Retinal pigment epithelial cell (primary cell): ENCODE measurements at regions not wholly inside any gene's neighbourhood (a gene's known extent, or its start where the extent isn't known, plus 50 kb on each side); places are given as distances from the start of the nearest gene placed in this dataset.

Experiments
- DNase-seq: peaks from one replicate; pipeline ENCODE4 v3.0.0-alpha.2; 2010; ENCODE audit warnings: low read depth
- H3K4me3 ChIP-seq: 2 replicates; pipeline ENCODE4 v1.5.1; 2011; ENCODE audit warnings: mild to moderate bottlenecking, low read length, control low read depth, moderate library complexity
- CTCF ChIP-seq: conservative IDR thresholded peaks from 2 replicates; pipeline ENCODE4 v1.5.1; 2011; ENCODE audit warnings: low read depth, low read length, control low read depth, inconsistent platforms

DNA sequence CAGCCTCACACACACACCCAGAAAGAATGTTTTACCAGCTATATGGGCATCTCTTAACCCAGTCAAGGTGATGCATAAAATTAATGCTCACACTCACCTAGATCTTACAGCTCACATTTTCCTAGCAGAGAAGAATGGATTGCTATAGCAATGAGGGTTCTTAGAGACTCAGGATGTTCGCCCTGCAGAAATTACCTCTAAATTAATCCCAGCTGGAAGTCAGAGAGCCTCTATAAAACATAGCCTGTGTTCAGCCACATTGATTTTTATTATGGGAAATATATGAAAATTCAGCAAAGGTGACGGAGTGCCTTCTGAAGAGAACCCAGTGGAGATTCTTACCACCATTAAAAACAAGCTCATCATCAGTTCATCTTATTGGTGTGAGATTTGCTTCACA, 528.3 kb upstream of the ZFP42 start:
- no peak for DNase-seq
- H3K4me3 ChIP-seq = no peak overlapping the region
- TF ChIP-seq CTCF = no peak

GRCh38 chr4:187469627-187470026, 525.9 kb upstream of the ZFP42 start:
- DNase-seq = no peak
- no peak for TF ChIP-seq CTCF
- no peak overlapping the region for H3K4me3 ChIP-seq

DNA sequence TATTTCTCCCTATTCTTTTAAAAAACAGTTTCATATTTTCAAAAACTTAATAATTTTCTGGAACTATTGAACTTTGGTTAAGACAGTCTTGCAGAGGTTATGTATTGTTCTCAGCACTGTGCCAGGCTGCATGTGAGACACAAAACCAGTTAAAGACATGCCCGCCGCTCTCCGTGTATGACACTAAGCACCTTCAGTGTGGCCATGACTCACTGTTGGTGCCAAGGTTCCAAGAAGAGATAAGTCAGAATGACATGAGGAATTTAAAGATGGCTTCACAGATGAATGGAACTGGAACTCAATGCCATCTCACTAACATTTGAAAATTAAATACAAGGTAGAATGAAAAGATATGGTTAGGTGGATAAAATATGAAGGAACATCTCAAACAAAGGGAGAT, 525.5 kb upstream of the ZFP42 start:
- no peak for DNase-seq
- TF ChIP-seq CTCF = no peak
- H3K4me3 ChIP-seq = no peak overlapping the region

- no peak for DNase-seq
- no peak overlapping the region for H3K4me3 ChIP-seq
- TF ChIP-seq CTCF = no peak
Measured at GRCh38 chr4:187474238-187474637, 521.3 kb upstream of the ZFP42 start.

DNA sequence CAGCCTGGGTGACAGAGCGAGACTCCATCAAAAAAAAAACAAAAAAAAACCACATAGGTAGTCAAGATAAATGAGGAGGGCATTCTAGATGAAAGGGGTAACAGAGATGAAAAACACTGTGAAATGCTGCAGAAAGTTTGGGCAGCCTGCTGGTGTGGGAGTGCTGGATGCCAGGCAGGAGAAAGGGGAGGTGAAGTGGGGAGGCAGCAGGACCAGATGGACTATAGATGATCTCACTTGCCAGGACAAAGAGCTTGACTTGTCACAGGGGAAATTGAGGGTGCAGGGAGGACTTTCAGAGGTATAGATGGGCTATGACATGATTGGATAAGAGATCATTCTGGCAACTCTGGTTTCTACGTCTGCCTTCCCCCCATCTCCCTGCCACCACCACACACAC, 519.7 kb upstream of the ZFP42 start:
- no peak for TF ChIP-seq CTCF
- H3K4me3 ChIP-seq = no peak overlapping the region
- DNase-seq = no peak

DNA sequence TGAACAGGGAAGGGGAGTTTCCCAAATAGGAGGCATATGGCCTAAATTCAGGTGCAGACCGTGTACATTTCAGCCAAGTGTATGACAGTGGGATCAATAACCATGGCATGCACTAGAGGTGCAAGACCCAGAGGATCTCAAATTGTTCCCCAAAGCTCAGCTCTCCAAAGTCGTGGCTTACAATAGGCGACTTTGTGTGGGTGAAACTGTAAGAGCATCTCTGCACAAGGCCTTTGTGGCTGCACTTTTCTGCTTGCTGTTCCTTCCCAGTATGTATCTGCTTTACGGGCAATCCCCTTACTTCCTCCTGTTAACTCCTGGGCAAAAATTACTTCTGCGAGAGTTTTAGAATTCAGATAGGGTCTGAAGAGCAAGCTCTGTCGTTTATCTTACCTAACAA, 518.3 kb upstream of the ZFP42 start:
- H3K4me3 ChIP-seq = no peak overlapping the region
- no peak for TF ChIP-seq CTCF
- no peak for DNase-seq

DNA sequence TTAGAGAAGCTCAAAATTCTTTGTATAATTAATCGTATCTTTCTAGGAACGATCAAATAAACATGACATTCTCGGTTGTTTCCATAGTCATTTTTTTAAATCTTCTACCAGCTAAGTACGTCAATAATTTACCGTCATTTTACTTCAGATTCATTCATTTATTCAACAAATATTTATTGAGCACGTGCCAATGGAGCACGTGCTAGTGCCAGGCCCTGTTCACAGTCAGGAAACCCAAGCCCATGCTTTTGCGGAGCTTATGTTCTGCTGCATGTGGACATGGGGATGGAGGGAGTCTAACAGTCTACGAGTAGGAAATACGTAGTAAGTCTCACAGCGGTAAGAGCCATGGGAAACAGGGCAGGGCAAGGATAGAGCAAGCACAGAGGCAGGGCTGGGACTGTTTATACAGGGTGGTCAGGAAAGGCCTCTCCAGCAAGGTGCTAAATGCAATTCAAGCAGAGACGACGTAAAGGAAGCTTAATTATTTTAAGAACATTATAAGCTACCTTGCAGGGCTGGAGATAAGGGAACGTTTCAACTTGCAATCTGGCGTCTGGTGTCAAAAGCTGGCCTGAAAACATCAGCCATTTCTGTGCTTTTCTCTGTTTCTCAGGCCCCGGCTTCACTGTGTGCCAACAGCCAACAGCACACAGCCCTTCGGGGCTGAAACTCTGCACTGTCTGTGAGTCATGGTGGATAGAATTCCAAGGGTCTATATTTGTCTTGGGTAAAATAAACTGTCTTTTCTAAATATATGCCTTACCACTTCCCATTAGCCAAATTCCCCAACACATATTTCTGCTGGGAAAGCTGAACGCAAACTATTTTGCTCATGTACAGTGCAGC, 517.1 kb upstream of the ZFP42 start:
- H3K4me3 ChIP-seq = no peak overlapping the region
- TF ChIP-seq CTCF = no peak
- no peak for DNase-seq
